Breast epithelium (tissue), 3 donors: ENCODE measurements at regions not wholly inside any gene's neighbourhood (a gene's known extent, or its start where the extent isn't known, plus 50 kb on each side); places are given as distances from the start of the nearest gene placed in this dataset.

Source experiments
- POLR2A ChIP-seq: fragments of 450-650 bp; IDR thresholded peaks from one replicate; pipeline ENCODE4 v1.6.1; 2016; ENCODE audit warnings: antibody characterized with exemption, mild to moderate bottlenecking, moderate library complexity
- POLR2AphosphoS5 ChIP-seq, 3 donors: sonication (generic); formaldehyde crosslinking; IDR thresholded peaks; one replicate each; pipeline ENCODE4 v1.6.1; 2017; ENCODE audit warnings: antibody characterized with exemption in 3 of 3
- TF ChIP-seq, protein P1 (sequence below), 3 donors: fragments of 450-650 bp; IDR thresholded peaks; one replicate each; pipeline ENCODE4 v1.5.1; 2016 to 2017; ENCODE audit warnings: antibody characterized with exemption in 3 of 3, mild to moderate bottlenecking in 3 of 3, moderate library complexity in 3 of 3

DNA sequence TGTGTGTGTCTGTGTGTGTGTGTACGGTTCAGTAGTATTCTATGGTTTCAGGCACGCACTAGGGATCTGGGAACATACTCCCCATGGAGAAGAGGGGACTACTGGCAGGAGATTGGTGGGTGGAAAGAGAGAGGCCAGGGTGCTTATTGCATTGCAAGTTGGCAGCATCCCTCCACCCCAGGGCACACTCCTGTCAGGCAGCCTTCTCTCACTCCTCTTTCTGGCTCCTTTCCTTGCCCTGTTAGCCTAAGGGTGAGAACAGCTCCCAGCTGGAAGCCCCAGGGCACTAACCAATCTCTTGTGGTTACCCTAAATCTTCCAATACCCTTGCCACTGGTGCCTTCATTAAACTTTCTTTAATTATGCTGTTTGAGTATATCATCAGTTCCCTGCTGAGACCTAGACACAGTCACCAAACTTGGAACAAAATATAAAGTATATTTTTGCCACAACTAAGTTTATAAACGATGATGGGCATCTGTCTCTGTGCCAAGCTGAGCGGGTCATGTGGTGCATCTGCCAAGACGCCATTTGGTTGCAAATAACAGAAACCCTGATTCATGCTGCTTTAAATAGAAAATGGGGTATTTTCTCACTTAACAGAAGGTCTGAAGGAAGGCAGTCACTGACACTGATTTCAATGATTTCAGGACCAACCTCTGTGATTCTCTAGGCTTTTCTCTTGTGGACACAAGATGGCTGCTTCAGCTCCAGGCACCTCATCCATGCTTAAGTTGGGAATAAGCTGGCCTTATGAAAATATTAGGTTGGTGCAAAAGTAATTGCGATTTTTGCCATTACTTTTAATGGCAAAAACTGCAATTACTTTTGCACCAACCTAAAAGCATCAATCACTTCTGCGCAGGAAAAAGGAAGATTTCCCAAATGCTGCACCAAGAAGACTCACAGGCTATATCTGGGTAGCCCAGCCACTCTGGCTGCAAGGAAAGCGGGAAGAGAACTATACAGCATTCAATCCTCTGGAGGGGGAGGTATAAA is 476.9 kb upstream of the PROK2 start:
- TF ChIP-seq, protein P1, sequence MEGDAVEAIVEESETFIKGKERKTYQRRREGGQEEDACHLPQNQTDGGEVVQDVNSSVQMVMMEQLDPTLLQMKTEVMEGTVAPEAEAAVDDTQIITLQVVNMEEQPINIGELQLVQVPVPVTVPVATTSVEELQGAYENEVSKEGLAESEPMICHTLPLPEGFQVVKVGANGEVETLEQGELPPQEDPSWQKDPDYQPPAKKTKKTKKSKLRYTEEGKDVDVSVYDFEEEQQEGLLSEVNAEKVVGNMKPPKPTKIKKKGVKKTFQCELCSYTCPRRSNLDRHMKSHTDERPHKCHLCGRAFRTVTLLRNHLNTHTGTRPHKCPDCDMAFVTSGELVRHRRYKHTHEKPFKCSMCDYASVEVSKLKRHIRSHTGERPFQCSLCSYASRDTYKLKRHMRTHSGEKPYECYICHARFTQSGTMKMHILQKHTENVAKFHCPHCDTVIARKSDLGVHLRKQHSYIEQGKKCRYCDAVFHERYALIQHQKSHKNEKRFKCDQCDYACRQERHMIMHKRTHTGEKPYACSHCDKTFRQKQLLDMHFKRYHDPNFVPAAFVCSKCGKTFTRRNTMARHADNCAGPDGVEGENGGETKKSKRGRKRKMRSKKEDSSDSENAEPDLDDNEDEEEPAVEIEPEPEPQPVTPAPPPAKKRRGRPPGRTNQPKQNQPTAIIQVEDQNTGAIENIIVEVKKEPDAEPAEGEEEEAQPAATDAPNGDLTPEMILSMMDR (IDR thresholded peaks at IDR 0.05) = no peak
- TF ChIP-seq POLR2A (no peak), POLR2AphosphoS5 (IDR thresholded peaks at IDR 0.05) (no peak)
